Mucosa of descending colon (tissue), 3 donors: ENCODE measurements at regions not wholly inside any gene's neighbourhood (a gene's known extent, or its start where the extent isn't known, plus 50 kb on each side); places are given as distances from the start of the nearest gene placed in this dataset.

Experiments
- ATAC-seq: fragments of 200-7000 bp; cut with Tn5 transposase; one replicate; pipeline ENCODE4 v1.9.1; 2020; ENCODE audit warnings: mild to moderate bottlenecking, moderate library complexity
- DNase-seq, 3 donors: peaks; one replicate each; pipeline ENCODE4 v3.0.0-alpha.2; 2020
- H3K36me3 ChIP-seq: fragments of 200-600 bp; one replicate; pipeline ENCODE4 v1.8.0; 2021; ENCODE audit warnings: low read depth, mild to moderate bottlenecking
- H3K4me1 ChIP-seq: fragments of 200-600 bp; one replicate; pipeline ENCODE4 v1.8.0; 2021; ENCODE audit warnings: low read depth, mild to moderate bottlenecking
- H3K4me3 ChIP-seq: fragments of 200-600 bp; one replicate; pipeline ENCODE4 v1.8.0; 2021; ENCODE audit warnings: mild to moderate bottlenecking
- H3K9me3 ChIP-seq: fragments of 200-600 bp; one replicate; pipeline ENCODE4 v1.8.0; 2021; ENCODE audit warnings: mild to moderate bottlenecking
- CTCF ChIP-seq: fragments of 200-600 bp; IDR thresholded peaks from one replicate; pipeline ENCODE4 v1.8.0; 2022; ENCODE audit warnings: antibody characterized with exemption, mild to moderate bottlenecking
- intact Hi-C, 2 donors: fragments of 100-400 bp; cut with DNase I in 1 of 2; cut with micrococcal nuclease in 1 of 2; formaldehyde crosslinking; loops; one replicate each; pipeline versions ENCODE4 v1.11.0 to v1.11.1; 2022; cut with DNase I, micrococcal nuclease
- donor health status: DM: no; HTN: no; CAD: no; lungs with moderate emphysema.
- donor health status: DM: no; HTN: no; CAD: no.
- donor health status: DM: no; HTN: yes; CAD: no.

GRCh38 chr12:87227162-87227561, 802.0 kb downstream of the C12orf50 start:
- Histone ChIP-seq H3K9me3 (no peaks in the 10 kb centered on the region), H3K4me3 (no peak overlapping the region), H3K4me1 (no peaks in the 10 kb centered on the region), H3K36me3 (no peaks in the 10 kb centered on the region)
- intact Hi-C loops, result no loop called here
- no peak for ATAC-seq
- DNase-seq, result no peak
- TF ChIP-seq CTCF, result no peak

- Histone ChIP-seq H3K4me3 (no peak overlapping the region), H3K36me3 (no peaks in the 10 kb centered on the region), H3K9me3 (no peaks in the 10 kb centered on the region), H3K4me1 (no peaks in the 10 kb centered on the region)
- no peak for DNase-seq
- intact Hi-C loops, result no loop called here
- ATAC-seq, result no peak
- no peak for TF ChIP-seq CTCF
Observed at GRCh38 chr12:87217491-87217890, 811.7 kb downstream of the C12orf50 start.

GRCh38 chr12:87216436-87216835, 812.8 kb downstream of the C12orf50 start:
- no peak overlapping the region for H3K4me3 ChIP-seq
- no peak for TF ChIP-seq CTCF
- no peak for DNase-seq
- intact Hi-C loops, result no loop called here
- no peaks in the 10 kb centered on the region for H3K9me3 ChIP-seq
- no peaks in the 10 kb centered on the region for H3K36me3 ChIP-seq
- no peak for ATAC-seq
- no peaks in the 10 kb centered on the region for H3K4me1 ChIP-seq

GRCh38 chr12:87202189-87202588, 827.0 kb downstream of the C12orf50 start:
- Histone ChIP-seq H3K9me3 (no peaks in the 10 kb centered on the region), H3K4me1 (no peaks in the 10 kb centered on the region), H3K4me3 (no peak overlapping the region), H3K36me3 (no peaks in the 10 kb centered on the region)
- TF ChIP-seq CTCF, result no peak
- no peak for DNase-seq
- intact Hi-C loops, result no loop called here
- ATAC-seq, result no peak

GRCh38 chr12:87201598-87201997, 827.6 kb downstream of the C12orf50 start:
- DNase-seq (no peak), ATAC-seq (no peak)
- Histone ChIP-seq H3K4me1 (no peaks in the 10 kb centered on the region), H3K4me3 (no peak overlapping the region), H3K9me3 (no peaks in the 10 kb centered on the region), H3K36me3 (no peaks in the 10 kb centered on the region)
- TF ChIP-seq CTCF, result no peak
- intact Hi-C loops, result no loop called here

GRCh38 chr12:87200289-87200979, 828.8 kb downstream of the C12orf50 start:
- Histone ChIP-seq H3K4me3 (no peak overlapping the region), H3K36me3 (no peaks in the 10 kb centered on the region), H3K4me1 (no peaks in the 10 kb centered on the region), H3K9me3 (no peaks in the 10 kb centered on the region)
- ATAC-seq (no peak), DNase-seq (no peak)
- TF ChIP-seq CTCF, result no peak
- intact Hi-C loops, result no loop called here
